B cell (primary cell): ENCODE measurements at regions not wholly inside any gene's neighbourhood (a gene's known extent, or its start where the extent isn't known, plus 50 kb on each side); places are given as distances from the start of the nearest gene placed in this dataset.

ENCODE experiments used
- EZH2 ChIP-seq: IDR thresholded peaks from 2 replicates; pipeline ENCODE4 v1.6.1; 2012; ENCODE audit warnings: borderline replicate concordance, low read depth, mild to moderate bottlenecking, moderate library complexity, low read length; ENCODE audit not compliant: insufficient read depth, poor library complexity, severe bottlenecking
- TF ChIP-seq, protein P1 (sequence below): fragments of 200-600 bp; IDR thresholded peaks from one replicate; pipeline ENCODE4 v1.8.0; 2022; ENCODE audit warnings: antibody characterized with exemption, mild to moderate bottlenecking

- TF ChIP-seq, protein P1, sequence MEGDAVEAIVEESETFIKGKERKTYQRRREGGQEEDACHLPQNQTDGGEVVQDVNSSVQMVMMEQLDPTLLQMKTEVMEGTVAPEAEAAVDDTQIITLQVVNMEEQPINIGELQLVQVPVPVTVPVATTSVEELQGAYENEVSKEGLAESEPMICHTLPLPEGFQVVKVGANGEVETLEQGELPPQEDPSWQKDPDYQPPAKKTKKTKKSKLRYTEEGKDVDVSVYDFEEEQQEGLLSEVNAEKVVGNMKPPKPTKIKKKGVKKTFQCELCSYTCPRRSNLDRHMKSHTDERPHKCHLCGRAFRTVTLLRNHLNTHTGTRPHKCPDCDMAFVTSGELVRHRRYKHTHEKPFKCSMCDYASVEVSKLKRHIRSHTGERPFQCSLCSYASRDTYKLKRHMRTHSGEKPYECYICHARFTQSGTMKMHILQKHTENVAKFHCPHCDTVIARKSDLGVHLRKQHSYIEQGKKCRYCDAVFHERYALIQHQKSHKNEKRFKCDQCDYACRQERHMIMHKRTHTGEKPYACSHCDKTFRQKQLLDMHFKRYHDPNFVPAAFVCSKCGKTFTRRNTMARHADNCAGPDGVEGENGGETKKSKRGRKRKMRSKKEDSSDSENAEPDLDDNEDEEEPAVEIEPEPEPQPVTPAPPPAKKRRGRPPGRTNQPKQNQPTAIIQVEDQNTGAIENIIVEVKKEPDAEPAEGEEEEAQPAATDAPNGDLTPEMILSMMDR: no peak
- TF ChIP-seq EZH2: no peak
Observed at GRCh38 chr5:133875179-133875578, 93.2 kb downstream of the C5orf15 start.
